ENCODE measurements at regions not wholly inside any gene's neighbourhood (a gene's known extent, or its start where the extent isn't known, plus 50 kb on each side); places are given as distances from the start of the nearest gene placed in this dataset.

DNA sequence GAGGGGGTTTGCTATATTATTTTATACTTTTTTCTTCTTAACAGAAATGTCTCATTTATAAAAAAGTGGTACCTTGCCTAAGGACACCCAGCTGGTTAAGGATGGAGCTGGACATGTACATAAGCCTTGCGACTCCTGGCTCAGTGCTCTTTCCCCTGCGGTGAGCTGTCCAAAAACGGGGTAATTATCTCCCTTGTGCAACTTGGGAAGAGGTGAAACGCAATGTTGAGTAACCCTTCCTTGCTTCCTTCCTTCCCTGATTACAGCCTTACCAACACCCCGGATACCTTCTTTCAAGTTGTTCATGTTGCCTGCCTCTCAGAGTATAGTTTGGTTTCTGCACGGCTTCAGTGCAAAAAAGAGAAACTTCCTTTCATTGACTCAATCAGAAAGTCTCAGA lies 94.1 kb upstream of the XYLT1 start:
- ChIA-PET POLR2A (no interaction called here), CTCF (ENCODE audit: low intra/inter-chr PET ratio, low total read pairs) (no interaction called here)
- H3K4me3 ChIP-seq (replicated peaks in 1 of 3; ENCODE audit: insufficient read depth in 1 of 3, low read depth in 2 of 3, low read length in 3 of 3): no peak overlapping the region
- WGBS (ENCODE audit: low lambda C conversion rate): 29% methylated on average over 6 of the region's 6 CpGs
- H3K27me3 ChIP-seq (ENCODE audit: control insufficient read depth in 1 of 2, insufficient read depth in 2 of 2, low read length in 2 of 2): peaks cover 2 to 12% of the 10 kb centered on the region in 2 experiments; a peak in 1 of 5 replicates
- H3K36me3 ChIP-seq (replicated peaks in 1 of 2; ENCODE audit: control insufficient read depth in 1 of 2, insufficient read depth in 2 of 2, low read length in 2 of 2): no peaks in the 10 kb centered on the region
- H3K4me2 ChIP-seq (ENCODE audit: low read depth, low read length): no peak overlapping the region
- no peak for ATAC-seq
- H3K9me3 ChIP-seq (ENCODE audit: low read length): no peaks in the 10 kb centered on the region
- no TSS peak for BruUV-seq (replicated peaks)
- H3K79me2 ChIP-seq (ENCODE audit: insufficient read depth, low read length): no peaks in the 10 kb centered on the region
- intact Hi-C loops (cut with micrococcal nuclease; ENCODE audit: unreplicated experiment) (no loop called here), in situ Hi-C loops (cut with HindIII; ENCODE audit: extremely low pct_ligation_motif_present, low pct_unique_long_range_greater_than_20kb) (no loop called here)
- no peak overlapping the region for H2AFZ ChIP-seq (ENCODE audit: low read length)
- no peak for TF ChIP-seq PCBP1 (IDR thresholded peaks at IDR 0.05; ENCODE audit: borderline replicate concordance, low read depth, low read length)
- no peak for TF ChIP-seq SAFB2 (CRISPR knock-in tag; IDR thresholded peaks at IDR 0.05; ENCODE audit: borderline replicate concordance, low read depth)
- TF ChIP-seq, protein P1, sequence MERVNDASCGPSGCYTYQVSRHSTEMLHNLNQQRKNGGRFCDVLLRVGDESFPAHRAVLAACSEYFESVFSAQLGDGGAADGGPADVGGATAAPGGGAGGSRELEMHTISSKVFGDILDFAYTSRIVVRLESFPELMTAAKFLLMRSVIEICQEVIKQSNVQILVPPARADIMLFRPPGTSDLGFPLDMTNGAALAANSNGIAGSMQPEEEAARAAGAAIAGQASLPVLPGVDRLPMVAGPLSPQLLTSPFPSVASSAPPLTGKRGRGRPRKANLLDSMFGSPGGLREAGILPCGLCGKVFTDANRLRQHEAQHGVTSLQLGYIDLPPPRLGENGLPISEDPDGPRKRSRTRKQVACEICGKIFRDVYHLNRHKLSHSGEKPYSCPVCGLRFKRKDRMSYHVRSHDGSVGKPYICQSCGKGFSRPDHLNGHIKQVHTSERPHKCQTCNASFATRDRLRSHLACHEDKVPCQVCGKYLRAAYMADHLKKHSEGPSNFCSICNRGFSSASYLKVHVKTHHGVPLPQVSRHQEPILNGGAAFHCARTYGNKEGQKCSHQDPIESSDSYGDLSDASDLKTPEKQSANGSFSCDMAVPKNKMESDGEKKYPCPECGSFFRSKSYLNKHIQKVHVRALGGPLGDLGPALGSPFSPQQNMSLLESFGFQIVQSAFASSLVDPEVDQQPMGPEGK (CRISPR knock-in tag; IDR thresholded peaks at IDR 0.05): no peak
- TF ChIP-seq CCDC6 (CRISPR knock-in tag; IDR thresholded peaks at IDR 0.05): no peak
- no peak for TF ChIP-seq ZNF180 (CRISPR knock-in tag; IDR thresholded peaks at IDR 0.05; ENCODE audit: borderline replicate concordance, low read depth)
- no peak for TF ChIP-seq ZNF644 (CRISPR knock-in tag; IDR thresholded peaks at IDR 0.05; ENCODE audit: low read depth)
- TF ChIP-seq GATAD1 (CRISPR knock-in tag; IDR thresholded peaks at IDR 0.05): no peak
- TF ChIP-seq RNF219 (CRISPR knock-in tag; IDR thresholded peaks at IDR 0.05): no peak
- TF ChIP-seq GATAD2A (CRISPR knock-in tag; IDR thresholded peaks at IDR 0.05): no peak
- no peak for TF ChIP-seq ZNF282 (IDR thresholded peaks at IDR 0.05; ENCODE audit: partially characterized antibody)
- no peak for TF ChIP-seq SETDB1 (CRISPR knock-in tag; IDR thresholded peaks at IDR 0.05; ENCODE audit: borderline replicate concordance)
- TF ChIP-seq ZFP37 (CRISPR knock-in tag; IDR thresholded peaks at IDR 0.05; ENCODE audit: borderline replicate concordance): no peak
- no peaks in the 10 kb centered on the region for H3K4me1 ChIP-seq (ENCODE audit: insufficient read depth, low read length)
- H4K20me1 ChIP-seq (ENCODE audit: insufficient read depth, low read length): no peaks in the 10 kb centered on the region
- H3K9ac ChIP-seq (ENCODE audit: insufficient read depth, low read depth, low read length): no peak overlapping the region
- H3K27ac ChIP-seq (ENCODE audit: extremely low read length, insufficient read depth, low read length): no peak overlapping the region
- DNase-seq (ENCODE audit: low spot score): no peak
- no peak for FAIRE-seq

Measured in HepG2 (cell line).